K562 (cell line): ENCODE measurements at regions not wholly inside any gene's neighbourhood (a gene's known extent, or its start where the extent isn't known, plus 50 kb on each side); places are given as distances from the start of the nearest gene placed in this dataset.
A peak's percentile ranks its signal among the peaks of the same experiment; 100 is the strongest.

Source experiments
- ARID2 ChIP-seq: fragments of 450-650 bp; IDR thresholded peaks from 2 replicates; pipeline ENCODE4 v1.6.1; 2017; ENCODE audit warnings: antibody characterized with exemption, mild to moderate bottlenecking
- ESRRA ChIP-seq: fragments of 450-650 bp; IDR thresholded peaks from 2 replicates; pipeline ENCODE4 v1.6.1; 2014; ENCODE audit warnings: low read depth, mild to moderate bottlenecking, moderate library complexity, borderline replicate concordance
- FOXJ2 ChIP-seq: fragments of 200-800 bp; sonication (Bioruptor generic); IDR thresholded peaks from 2 replicates; pipeline ENCODE4 v1.6.1; 2016; ENCODE audit warnings: missing genetic modification characterization, missing compliant biosample characterization
- HIVEP1 ChIP-seq: fragments of 250-450 bp; sonication (Bioruptor Pico); IDR thresholded peaks from 2 replicates; pipeline ENCODE4 v1.4.0; 2020; ENCODE audit warnings: mild to moderate bottlenecking
- JUND ChIP-seq, 2 experiments: IDR thresholded peaks; 2 replicates in 1 of 2; 3 replicates in 1 of 2; pipeline ENCODE4 v1.6.1; 2011; ENCODE audit warnings: borderline replicate concordance in 2 of 2, low read depth in 2 of 2, low read length in 2 of 2, improper control_type of control experiment in 1 of 2, missing biosample characterization in 1 of 2, missing genetic modification characterization in 1 of 2, missing genetic modification reagents in 1 of 2
- NEUROD1 ChIP-seq: fragments of 150-350 bp; IDR thresholded peaks from 2 replicates; pipeline ENCODE4 v1.6.1; 2014; ENCODE audit warnings: borderline replicate concordance, low read length, low read depth; ENCODE audit not compliant: partially characterized antibody
- POLR2G ChIP-seq: fragments of 200-400 bp; formaldehyde crosslinking; IDR thresholded peaks from 2 replicates; pipeline ENCODE4 v1.6.1; 2017; ENCODE audit warnings: low read depth, mild to moderate bottlenecking, antibody characterized with exemption, low read length, moderate library complexity
- PYGO2 ChIP-seq: fragments of 450-650 bp; IDR thresholded peaks from 2 replicates; pipeline ENCODE4 v1.6.1; 2016; ENCODE audit warnings: mild to moderate bottlenecking, missing genetic modification characterization, moderate library complexity, missing compliant biosample characterization
- RFX1 ChIP-seq: fragments of 450-650 bp; IDR thresholded peaks from 2 replicates; pipeline ENCODE4 v1.6.1; 2016; ENCODE audit warnings: mild to moderate bottlenecking, moderate library complexity
- SMARCA5 ChIP-seq: fragments of 450-650 bp; IDR thresholded peaks from 2 replicates; pipeline ENCODE4 v1.6.1; 2016
- SRSF3 ChIP-seq: fragments of 200-400 bp; formaldehyde crosslinking; IDR thresholded peaks from 2 replicates; pipeline ENCODE4 v1.6.1; 2016; ENCODE audit warnings: mild to moderate bottlenecking, low read length, moderate library complexity; ENCODE audit not compliant: insufficient read depth
- ZC3H4 ChIP-seq: sonication (generic); formaldehyde crosslinking; IDR thresholded peaks from 2 replicates; pipeline ENCODE4 v1.9.0; 2021; ENCODE audit warnings: missing genetic modification reagents, borderline replicate concordance
- ZNF121 ChIP-seq: sonication (generic); formaldehyde crosslinking; conservative IDR thresholded peaks from 2 replicates; pipeline ENCODE4 v1.8.0; 2022; ENCODE audit warnings: missing genetic modification reagents
- ZNF197 ChIP-seq: fragments of 200-800 bp; sonication (Bioruptor generic); IDR thresholded peaks from 2 replicates; pipeline ENCODE4 v1.6.1; 2016; ENCODE audit warnings: low read depth, missing genetic modification characterization, missing compliant biosample characterization
- ZNF583 ChIP-seq: fragments of 250-450 bp; sonication (Bioruptor Pico); IDR thresholded peaks from 2 replicates; pipeline ENCODE4 v1.4.0; 2020
- TF ChIP-seq, protein P1 (sequence below): IDR thresholded peaks from 3 replicates; pipeline ENCODE4 v1.6.1; 2011; ENCODE audit warnings: borderline replicate concordance, mild to moderate bottlenecking; ENCODE audit not compliant: insufficient read length, insufficient read depth
- TF ChIP-seq, protein P2 (sequence below): fragments of 450-650 bp; conservative IDR thresholded peaks from 2 replicates; pipeline ENCODE4 v1.6.1; 2016; ENCODE audit warnings: missing genetic modification characterization, low read depth, mild to moderate bottlenecking, missing compliant biosample characterization, moderate library complexity
- TF ChIP-seq, protein P3 (sequence below): fragments of 250-450 bp; sonication (Bioruptor Pico); IDR thresholded peaks from 2 replicates; pipeline ENCODE4 v1.4.0; 2020; ENCODE audit warnings: mild to moderate bottlenecking, moderate library complexity
- TF ChIP-seq, protein P4 (sequence below): fragments of 450-650 bp; IDR thresholded peaks from 2 replicates; pipeline ENCODE4 v1.6.1; 2016
- TF ChIP-seq, protein P5 (sequence below): fragments of 200-800 bp; sonication (Bioruptor generic); IDR thresholded peaks from 2 replicates; pipeline ENCODE4 v1.6.1; 2017; ENCODE audit warnings: missing genetic modification characterization, missing compliant biosample characterization

DNA sequence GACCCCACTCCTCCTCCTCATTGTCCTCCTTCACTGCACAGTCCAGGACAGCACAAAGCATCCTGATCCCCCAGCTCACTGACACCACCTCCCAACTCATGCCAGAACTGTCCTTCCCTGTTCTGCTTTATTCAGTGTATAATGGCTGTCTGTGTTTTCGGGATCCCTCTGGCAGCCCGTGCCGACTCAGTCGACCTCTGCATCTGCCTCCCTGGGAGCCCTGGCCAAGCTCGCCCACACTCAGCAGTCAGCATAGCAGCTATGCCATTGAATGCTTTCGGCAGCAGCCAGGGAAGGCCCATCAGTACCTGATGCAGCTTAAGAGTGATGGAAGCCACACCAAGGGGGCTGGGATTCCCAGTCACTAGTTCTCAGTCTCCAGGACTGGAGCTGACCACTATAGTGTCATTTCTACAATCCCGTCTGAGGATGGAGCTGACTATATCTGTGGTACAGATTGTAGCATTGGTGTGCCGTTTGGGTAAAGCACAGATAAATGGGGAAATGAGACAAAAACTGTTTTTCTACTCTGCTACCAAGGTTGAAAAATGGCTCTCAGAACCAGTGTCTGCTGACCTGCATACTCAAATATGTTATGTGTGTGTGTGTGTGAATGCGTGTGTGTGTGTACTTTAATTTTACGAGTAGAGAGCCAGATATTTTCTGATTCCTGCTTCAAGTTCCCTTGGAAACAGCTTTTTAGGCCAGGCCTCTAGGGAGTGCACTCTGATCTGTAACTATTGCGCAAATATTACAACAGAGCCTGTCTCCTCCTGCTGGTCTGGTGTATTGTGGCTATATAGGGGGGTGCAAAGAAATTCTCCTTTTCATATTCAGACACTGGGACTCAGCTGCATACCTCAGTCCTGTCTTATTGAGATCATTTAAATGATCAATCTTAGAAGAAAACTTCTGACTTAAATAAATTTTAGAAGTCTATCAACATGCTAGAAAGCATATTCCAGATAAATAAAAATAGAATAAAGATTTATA is 78.8 kb upstream of the TOP3B start (continued):
- TF ChIP-seq, protein P1, sequence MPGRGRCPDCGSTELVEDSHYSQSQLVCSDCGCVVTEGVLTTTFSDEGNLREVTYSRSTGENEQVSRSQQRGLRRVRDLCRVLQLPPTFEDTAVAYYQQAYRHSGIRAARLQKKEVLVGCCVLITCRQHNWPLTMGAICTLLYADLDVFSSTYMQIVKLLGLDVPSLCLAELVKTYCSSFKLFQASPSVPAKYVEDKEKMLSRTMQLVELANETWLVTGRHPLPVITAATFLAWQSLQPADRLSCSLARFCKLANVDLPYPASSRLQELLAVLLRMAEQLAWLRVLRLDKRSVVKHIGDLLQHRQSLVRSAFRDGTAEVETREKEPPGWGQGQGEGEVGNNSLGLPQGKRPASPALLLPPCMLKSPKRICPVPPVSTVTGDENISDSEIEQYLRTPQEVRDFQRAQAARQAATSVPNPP: peak; percentile 61
- TF ChIP-seq, protein P2, sequence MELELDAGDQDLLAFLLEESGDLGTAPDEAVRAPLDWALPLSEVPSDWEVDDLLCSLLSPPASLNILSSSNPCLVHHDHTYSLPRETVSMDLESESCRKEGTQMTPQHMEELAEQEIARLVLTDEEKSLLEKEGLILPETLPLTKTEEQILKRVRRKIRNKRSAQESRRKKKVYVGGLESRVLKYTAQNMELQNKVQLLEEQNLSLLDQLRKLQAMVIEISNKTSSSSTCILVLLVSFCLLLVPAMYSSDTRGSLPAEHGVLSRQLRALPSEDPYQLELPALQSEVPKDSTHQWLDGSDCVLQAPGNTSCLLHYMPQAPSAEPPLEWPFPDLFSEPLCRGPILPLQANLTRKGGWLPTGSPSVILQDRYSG (tag): no peak
- no peak for TF ChIP-seq FOXJ2 (tag)
- no peak for TF ChIP-seq PYGO2 (tag)
- TF ChIP-seq SRSF3: no peak
- TF ChIP-seq ESRRA: no peak
- TF ChIP-seq NEUROD1: no peak
- TF ChIP-seq POLR2G: no peak
- TF ChIP-seq SMARCA5: no peak
- peak; percentile 82 for TF ChIP-seq RFX1
- TF ChIP-seq ZNF121: no peak
- TF ChIP-seq ZNF197 (CRISPR knock-in tag): no peak
- TF ChIP-seq, protein P3, sequence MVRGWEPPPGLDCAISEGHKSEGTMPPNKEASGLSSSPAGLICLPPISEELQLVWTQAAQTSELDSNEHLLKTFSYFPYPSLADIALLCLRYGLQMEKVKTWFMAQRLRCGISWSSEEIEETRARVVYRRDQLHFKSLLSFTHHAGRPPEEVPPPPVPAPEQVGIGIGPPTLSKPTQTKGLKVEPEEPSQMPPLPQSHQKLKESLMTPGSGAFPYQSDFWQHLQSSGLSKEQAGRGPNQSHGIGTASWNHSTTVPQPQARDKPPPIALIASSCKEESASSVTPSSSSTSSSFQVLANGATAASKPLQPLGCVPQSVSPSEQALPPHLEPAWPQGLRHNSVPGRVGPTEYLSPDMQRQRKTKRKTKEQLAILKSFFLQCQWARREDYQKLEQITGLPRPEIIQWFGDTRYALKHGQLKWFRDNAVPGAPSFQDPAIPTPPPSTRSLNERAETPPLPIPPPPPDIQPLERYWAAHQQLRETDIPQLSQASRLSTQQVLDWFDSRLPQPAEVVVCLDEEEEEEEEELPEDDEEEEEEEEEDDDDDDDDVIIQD: no peak
- 0 out of 2 replicates have a peak, but pooled peaks have one; percentile 11 for TF ChIP-seq ZNF583 (CRISPR knock-in tag)
- TF ChIP-seq, protein P4, sequence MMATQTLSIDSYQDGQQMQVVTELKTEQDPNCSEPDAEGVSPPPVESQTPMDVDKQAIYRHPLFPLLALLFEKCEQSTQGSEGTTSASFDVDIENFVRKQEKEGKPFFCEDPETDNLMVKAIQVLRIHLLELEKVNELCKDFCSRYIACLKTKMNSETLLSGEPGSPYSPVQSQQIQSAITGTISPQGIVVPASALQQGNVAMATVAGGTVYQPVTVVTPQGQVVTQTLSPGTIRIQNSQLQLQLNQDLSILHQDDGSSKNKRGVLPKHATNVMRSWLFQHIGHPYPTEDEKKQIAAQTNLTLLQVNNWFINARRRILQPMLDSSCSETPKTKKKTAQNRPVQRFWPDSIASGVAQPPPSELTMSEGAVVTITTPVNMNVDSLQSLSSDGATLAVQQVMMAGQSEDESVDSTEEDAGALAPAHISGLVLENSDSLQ: no peak
- 0 out of 2 replicates have a peak, but pooled peaks have one; percentile 11 for TF ChIP-seq JUND (IDR thresholded peaks at IDR 0.05; ENCODE audit: borderline replicate concordance, low read depth, low read length)
- TF ChIP-seq JUND (tag; IDR thresholded peaks at IDR 0.05; ENCODE audit: borderline replicate concordance, low read depth, low read length): no peak
- peak; percentile 19; the same call in 1 of the 2 replicates for TF ChIP-seq ZC3H4 (CRISPR knock-in tag)
- TF ChIP-seq HIVEP1 (CRISPR knock-in tag): no peak; the same call in 1 of the 2 replicates
- TF ChIP-seq ARID2: no peak
- TF ChIP-seq, protein P5, sequence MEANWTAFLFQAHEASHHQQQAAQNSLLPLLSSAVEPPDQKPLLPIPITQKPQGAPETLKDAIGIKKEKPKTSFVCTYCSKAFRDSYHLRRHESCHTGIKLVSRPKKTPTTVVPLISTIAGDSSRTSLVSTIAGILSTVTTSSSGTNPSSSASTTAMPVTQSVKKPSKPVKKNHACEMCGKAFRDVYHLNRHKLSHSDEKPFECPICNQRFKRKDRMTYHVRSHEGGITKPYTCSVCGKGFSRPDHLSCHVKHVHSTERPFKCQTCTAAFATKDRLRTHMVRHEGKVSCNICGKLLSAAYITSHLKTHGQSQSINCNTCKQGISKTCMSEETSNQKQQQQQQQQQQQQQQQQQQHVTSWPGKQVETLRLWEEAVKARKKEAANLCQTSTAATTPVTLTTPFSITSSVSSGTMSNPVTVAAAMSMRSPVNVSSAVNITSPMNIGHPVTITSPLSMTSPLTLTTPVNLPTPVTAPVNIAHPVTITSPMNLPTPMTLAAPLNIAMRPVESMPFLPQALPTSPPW: peak; percentile 27; the same call in 1 of the 2 replicates
